ENCODE measurements at regions not wholly inside any gene's neighbourhood (a gene's known extent, or its start where the extent isn't known, plus 50 kb on each side); places are given as distances from the start of the nearest gene placed in this dataset.

GRCh38 chr10:117938104-117938503, 108.6 kb downstream of the RAB11FIP2 start:
- Histone ChIP-seq H3K27me3 (ENCODE audit: control insufficient read depth, insufficient read depth, low read length) (no peaks in the 10 kb centered on the region), H3K36me3 (ENCODE audit: control insufficient read depth, insufficient read depth, low read length) (no peaks in the 10 kb centered on the region), H3K4me3 (ENCODE audit: low read length) (no peak overlapping the region), H3K9ac (ENCODE audit: low read length) (no peak overlapping the region), H3K27ac (ENCODE audit: low read depth, low read length) (no peak overlapping the region), H3K4me1 (ENCODE audit: control insufficient read depth, insufficient read depth, low read length) (no peaks in the 10 kb centered on the region)

- H3K4me1 ChIP-seq (ENCODE audit: control insufficient read depth, insufficient read depth, low read length): no peaks in the 10 kb centered on the region
- H3K9ac ChIP-seq (ENCODE audit: low read length): no peak overlapping the region
- H3K4me3 ChIP-seq (ENCODE audit: low read length): no peak overlapping the region
- H3K27me3 ChIP-seq (ENCODE audit: control insufficient read depth, insufficient read depth, low read length): no peaks in the 10 kb centered on the region
- H3K27ac ChIP-seq (ENCODE audit: low read depth, low read length): no peak overlapping the region
- no peaks in the 10 kb centered on the region for H3K36me3 ChIP-seq (ENCODE audit: control insufficient read depth, insufficient read depth, low read length)
Measured at GRCh38 chr10:117942226-117942625, 104.5 kb downstream of the RAB11FIP2 start.

- Histone ChIP-seq H3K27ac (ENCODE audit: low read depth, low read length) (no peak overlapping the region), H3K4me3 (ENCODE audit: low read length) (no peak overlapping the region), H3K9ac (ENCODE audit: low read length) (no peak overlapping the region), H3K4me1 (ENCODE audit: control insufficient read depth, insufficient read depth, low read length) (no peaks in the 10 kb centered on the region), H3K36me3 (ENCODE audit: control insufficient read depth, insufficient read depth, low read length) (no peaks in the 10 kb centered on the region), H3K27me3 (ENCODE audit: control insufficient read depth, insufficient read depth, low read length) (no peaks in the 10 kb centered on the region)
Measured at GRCh38 chr10:117944676-117945447, 101.9 kb downstream of the RAB11FIP2 start.

- no peak overlapping the region for H3K9ac ChIP-seq (ENCODE audit: low read length)
- H3K36me3 ChIP-seq (ENCODE audit: control insufficient read depth, insufficient read depth, low read length): no peaks in the 10 kb centered on the region
- H3K27ac ChIP-seq (ENCODE audit: low read depth, low read length): no peak overlapping the region
- no peaks in the 10 kb centered on the region for H3K4me1 ChIP-seq (ENCODE audit: control insufficient read depth, insufficient read depth, low read length)
- H3K4me3 ChIP-seq (ENCODE audit: low read length): no peak overlapping the region
- H3K27me3 ChIP-seq (ENCODE audit: control insufficient read depth, insufficient read depth, low read length): no peaks in the 10 kb centered on the region
Measured at GRCh38 chr10:117945651-117946050, 101.1 kb downstream of the RAB11FIP2 start.

GRCh38 chr10:117946525-117947070, 100.1 kb downstream of the RAB11FIP2 start:
- Histone ChIP-seq H3K27ac (ENCODE audit: low read depth, low read length) (no peak overlapping the region), H3K36me3 (ENCODE audit: control insufficient read depth, insufficient read depth, low read length) (no peaks in the 10 kb centered on the region), H3K27me3 (ENCODE audit: control insufficient read depth, insufficient read depth, low read length) (no peaks in the 10 kb centered on the region), H3K9ac (ENCODE audit: low read length) (no peak overlapping the region), H3K4me3 (ENCODE audit: low read length) (no peak overlapping the region), H3K4me1 (ENCODE audit: control insufficient read depth, insufficient read depth, low read length) (no peaks in the 10 kb centered on the region)

- Histone ChIP-seq H3K4me1 (ENCODE audit: control insufficient read depth, insufficient read depth, low read length) (no peaks in the 10 kb centered on the region), H3K36me3 (ENCODE audit: control insufficient read depth, insufficient read depth, low read length) (no peaks in the 10 kb centered on the region), H3K9ac (ENCODE audit: low read length) (no peak overlapping the region)
Measured at GRCh38 chr10:117948493-117948892, 98.2 kb downstream of the RAB11FIP2 start.

GRCh38 chr10:117950408-117950807, 96.3 kb downstream of the RAB11FIP2 start:
- Histone ChIP-seq H3K36me3 (ENCODE audit: control insufficient read depth, insufficient read depth, low read length) (no peaks in the 10 kb centered on the region), H3K9ac (ENCODE audit: low read length) (no peak overlapping the region), H3K27ac (ENCODE audit: low read depth, low read length) (no peak overlapping the region), H3K4me1 (ENCODE audit: control insufficient read depth, insufficient read depth, low read length) (no peaks in the 10 kb centered on the region), H3K27me3 (ENCODE audit: control insufficient read depth, insufficient read depth, low read length) (no peaks in the 10 kb centered on the region), H3K4me3 (ENCODE audit: low read length) (no peak overlapping the region)

More at GRCh38 chr10:117948493-117948892, 98.2 kb downstream of the RAB11FIP2 start:
- H3K27me3 ChIP-seq (ENCODE audit: control insufficient read depth, insufficient read depth, low read length): no peaks in the 10 kb centered on the region
- no peak overlapping the region for H3K27ac ChIP-seq (ENCODE audit: low read depth, low read length)
- H3K4me3 ChIP-seq (ENCODE audit: low read length): no peak overlapping the region
